WTC11 (cell line): ENCODE measurements at regions not wholly inside any gene's neighbourhood (a gene's known extent, or its start where the extent isn't known, plus 50 kb on each side); places are given as distances from the start of the nearest gene placed in this dataset.
"Not testable (repeated sequence)": the region's sequence is repeated elsewhere in the genome, so short reads cannot be mapped to it uniquely, and the experiment has no call there.

Experiments
- ATAC-seq: fragments of 200-7000 bp; cut with Tn5 transposase; 2 replicates; pipeline ENCODE4 v1.10.0; 2021; ENCODE audit warnings: mild to moderate bottlenecking, moderate library complexity
- CTCF ChIA-PET: fragments of 300-600 bp; sonication (Branson Sonifier 250); formaldehyde crosslinking; loops from one replicate; lab custom pipeline; 2021; ENCODE audit warnings: antibody characterized with exemption; lab: Charles Lee
- POLR2A ChIA-PET: fragments of 350-600 bp; sonication (Branson Sonifier 250); formaldehyde crosslinking; loops from one replicate; lab custom pipeline; 2021; ENCODE audit warnings: antibody characterized with exemption; lab: Charles Lee
- DNase-seq: peaks from one replicate; pipeline ENCODE4 v3.0.0; 2021; ENCODE audit warnings: low spot score
- H3K27ac Mint-ChIP-seq: 2 replicates; pipeline ENCODE4 v1.8.0; 2021; ENCODE audit warnings: mixed read lengths
- H3K27me3 Mint-ChIP-seq: 2 replicates; pipeline ENCODE4 v1.8.0; 2021; ENCODE audit warnings: low read depth, mild to moderate bottlenecking, moderate library complexity, mixed read lengths
- H3K36me3 Mint-ChIP-seq: 2 replicates; pipeline ENCODE4 v1.8.0; 2021; ENCODE audit warnings: mixed read lengths
- H3K4me1 Mint-ChIP-seq: 2 replicates; pipeline ENCODE4 v1.8.0; 2022; ENCODE audit warnings: mixed read lengths
- H3K4me3 Mint-ChIP-seq: 2 replicates; pipeline ENCODE4 v1.8.0; 2021; ENCODE audit warnings: mild to moderate bottlenecking, moderate library complexity, mixed read lengths
- H3K9me3 Mint-ChIP-seq: 2 replicates; pipeline ENCODE4 v1.8.0; 2021; ENCODE audit warnings: mixed read lengths
- HMGA2 ChIP-seq: fragments of 250-450 bp; sonication (Bioruptor Pico); IDR thresholded peaks from 2 replicates; pipeline ENCODE4 v1.4.0; 2021; ENCODE audit warnings: mild to moderate bottlenecking, moderate library complexity
- IRF1 ChIP-seq: sonication (generic); formaldehyde crosslinking; IDR thresholded peaks from 2 replicates; pipeline ENCODE4 v1.8.0; 2023; ENCODE audit warnings: missing genetic modification reagents
- NFATC4 ChIP-seq: fragments of 250-450 bp; sonication (Bioruptor Pico); IDR thresholded peaks from 2 replicates; pipeline ENCODE4 v1.9.0; 2021; ENCODE audit warnings: mild to moderate bottlenecking
- ZNF138 ChIP-seq: sonication (generic); formaldehyde crosslinking; conservative IDR thresholded peaks from 2 replicates; pipeline ENCODE4 v1.8.1; 2022; ENCODE audit warnings: mild to moderate bottlenecking, moderate library complexity, missing genetic modification reagents
- ZNF219 ChIP-seq: sonication (generic); formaldehyde crosslinking; IDR thresholded peaks from 2 replicates; pipeline ENCODE4 v1.8.0; 2023; ENCODE audit warnings: missing genetic modification reagents, mild to moderate bottlenecking, borderline replicate concordance
- ZNF232 ChIP-seq: sonication (generic); formaldehyde crosslinking; IDR thresholded peaks from 2 replicates; pipeline ENCODE4 v1.8.0; 2022; ENCODE audit warnings: mild to moderate bottlenecking, missing genetic modification reagents
- ZNF281 ChIP-seq: sonication (generic); formaldehyde crosslinking; IDR thresholded peaks from 2 replicates; pipeline ENCODE4 v1.8.0; 2023; ENCODE audit warnings: mild to moderate bottlenecking, missing genetic modification reagents
- ZNF416 ChIP-seq: fragments of 250-450 bp; sonication (Bioruptor Pico); IDR thresholded peaks from 2 replicates; pipeline ENCODE4 v1.9.0; 2021; ENCODE audit warnings: mild to moderate bottlenecking, inconsistent platforms
- TF ChIP-seq, protein P1 (sequence below): sonication (generic); formaldehyde crosslinking; conservative IDR thresholded peaks from 2 replicates; pipeline ENCODE4 v1.8.1; 2023; ENCODE audit warnings: mild to moderate bottlenecking, low read depth, missing genetic modification reagents, moderate library complexity
- TF ChIP-seq, protein P2 (sequence below): sonication (generic); formaldehyde crosslinking; IDR thresholded peaks from 2 replicates; pipeline ENCODE4 v1.8.1; 2022; ENCODE audit warnings: mild to moderate bottlenecking, missing genetic modification reagents, moderate library complexity, borderline replicate concordance

GRCh38 chr15:77904901-77905300, 172.6 kb downstream of the TBC1D2B start:
- ChIA-PET CTCF (interaction anchor here (1.0 to 2.4 kb wide), 6 partner anchors 30 to 209 kb away, joined by 3 to 10 read pairs (median 4); no protein-coding TSS in a partner anchor), POLR2A (no interaction called here)
- TF ChIP-seq NFATC4 (CRISPR knock-in tag), result no peak
- TF ChIP-seq ZNF219, result no peak
- TF ChIP-seq, protein P1, sequence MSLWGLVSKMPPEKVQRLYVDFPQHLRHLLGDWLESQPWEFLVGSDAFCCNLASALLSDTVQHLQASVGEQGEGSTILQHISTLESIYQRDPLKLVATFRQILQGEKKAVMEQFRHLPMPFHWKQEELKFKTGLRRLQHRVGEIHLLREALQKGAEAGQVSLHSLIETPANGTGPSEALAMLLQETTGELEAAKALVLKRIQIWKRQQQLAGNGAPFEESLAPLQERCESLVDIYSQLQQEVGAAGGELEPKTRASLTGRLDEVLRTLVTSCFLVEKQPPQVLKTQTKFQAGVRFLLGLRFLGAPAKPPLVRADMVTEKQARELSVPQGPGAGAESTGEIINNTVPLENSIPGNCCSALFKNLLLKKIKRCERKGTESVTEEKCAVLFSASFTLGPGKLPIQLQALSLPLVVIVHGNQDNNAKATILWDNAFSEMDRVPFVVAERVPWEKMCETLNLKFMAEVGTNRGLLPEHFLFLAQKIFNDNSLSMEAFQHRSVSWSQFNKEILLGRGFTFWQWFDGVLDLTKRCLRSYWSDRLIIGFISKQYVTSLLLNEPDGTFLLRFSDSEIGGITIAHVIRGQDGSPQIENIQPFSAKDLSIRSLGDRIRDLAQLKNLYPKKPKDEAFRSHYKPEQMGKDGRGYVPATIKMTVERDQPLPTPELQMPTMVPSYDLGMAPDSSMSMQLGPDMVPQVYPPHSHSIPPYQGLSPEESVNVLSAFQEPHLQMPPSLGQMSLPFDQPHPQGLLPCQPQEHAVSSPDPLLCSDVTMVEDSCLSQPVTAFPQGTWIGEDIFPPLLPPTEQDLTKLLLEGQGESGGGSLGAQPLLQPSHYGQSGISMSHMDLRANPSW, result no peak
- TF ChIP-seq ZNF232 (CRISPR knock-in tag), result no peak
- TF ChIP-seq, protein P2, sequence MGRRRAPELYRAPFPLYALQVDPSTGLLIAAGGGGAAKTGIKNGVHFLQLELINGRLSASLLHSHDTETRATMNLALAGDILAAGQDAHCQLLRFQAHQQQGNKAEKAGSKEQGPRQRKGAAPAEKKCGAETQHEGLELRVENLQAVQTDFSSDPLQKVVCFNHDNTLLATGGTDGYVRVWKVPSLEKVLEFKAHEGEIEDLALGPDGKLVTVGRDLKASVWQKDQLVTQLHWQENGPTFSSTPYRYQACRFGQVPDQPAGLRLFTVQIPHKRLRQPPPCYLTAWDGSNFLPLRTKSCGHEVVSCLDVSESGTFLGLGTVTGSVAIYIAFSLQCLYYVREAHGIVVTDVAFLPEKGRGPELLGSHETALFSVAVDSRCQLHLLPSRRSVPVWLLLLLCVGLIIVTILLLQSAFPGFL (CRISPR knock-in tag), result no peak
- Mint-ChIP-seq H3K9me3 (no peaks in the 10 kb centered on the region), H3K36me3 (no peaks in the 10 kb centered on the region), H3K4me3 (no peak overlapping the region), H3K27ac (no peak overlapping the region), H3K27me3 (peaks cover 3% of the 10 kb centered on the region; the same call in 1 of the 2 replicates), H3K4me1 (peaks cover 8% of the 10 kb centered on the region)
- no peak for ATAC-seq
- no peak for DNase-seq

- TF ChIP-seq IRF1 (CRISPR knock-in tag) (no peak), ZNF416 (CRISPR knock-in tag) (no peak), ZNF232 (CRISPR knock-in tag) (no peak), ZNF219 (no peak), ZNF281 (CRISPR knock-in tag) (no peak), ZNF138 (CRISPR knock-in tag) (no peak), HMGA2 (no peak)
- CTCF ChIA-PET, result interaction anchor here (1.4 to 2.4 kb wide), 4 partner anchors 29 to 204 kb away, joined by 3 to 10 read pairs (median 4); no protein-coding TSS in a partner anchor
- Mint-ChIP-seq H3K4me3 (no peak overlapping the region), H3K36me3 (no peaks in the 10 kb centered on the region), H3K27me3 (peaks cover 3% of the 10 kb centered on the region; the same call in 1 of the 2 replicates), H3K4me1 (peaks cover 5% of the 10 kb centered on the region), H3K27ac (no peak overlapping the region), H3K9me3 (no peaks in the 10 kb centered on the region)
- DNase-seq, result peak; percentile 11
- ATAC-seq, result no peak
- POLR2A ChIA-PET, result no interaction called here
Measured at GRCh38 chr15:77904436-77904821, 173.1 kb downstream of the TBC1D2B start.

GRCh38 chr15:77903761-77904435, 173.6 kb downstream of the TBC1D2B start:
- ATAC-seq, POLR2A ChIA-PET, H3K36me3 Mint-ChIP-seq, H3K27me3 Mint-ChIP-seq, H3K4me1 Mint-ChIP-seq, H3K27ac Mint-ChIP-seq, H3K4me3 Mint-ChIP-seq, H3K9me3 Mint-ChIP-seq: not testable (repeated sequence)
- CTCF ChIA-PET, result interaction anchor here (1.4 to 2.4 kb wide), 4 partner anchors 29 to 204 kb away, joined by 3 to 10 read pairs (median 4); no protein-coding TSS in a partner anchor
- DNase-seq, result peak; percentile 8
